ENCODE measurements at regions not wholly inside any gene's neighbourhood (a gene's known extent, or its start where the extent isn't known, plus 50 kb on each side); places are given as distances from the start of the nearest gene placed in this dataset.

- Histone ChIP-seq H3K9me3 (ENCODE audit: control insufficient read depth, low read depth, low read length) (no peaks in the 10 kb centered on the region), H3K9me1 (ENCODE audit: control insufficient read depth, extremely low read depth, insufficient read depth, low read length) (no peaks in the 10 kb centered on the region), H3K4me3 (ENCODE audit: control insufficient read depth in 2 of 3, extremely low read depth in 1 of 3, insufficient read depth in 2 of 3, low read depth in 1 of 3, low read length in 3 of 3) (no peak overlapping the region), H2AFZ (ENCODE audit: control insufficient read depth, low read length) (no peak overlapping the region), H3K79me2 (ENCODE audit: control insufficient read depth, insufficient read depth, low read length) (no peaks in the 10 kb centered on the region), H3K27me3 (ENCODE audit: control insufficient read depth, extremely low read depth, insufficient read depth, low read length) (no peaks in the 10 kb centered on the region), H3K9ac (ENCODE audit: control insufficient read depth, extremely low read depth, insufficient read depth, low read length) (no peak overlapping the region), H3K4me1 (ENCODE audit: control insufficient read depth, extremely low read depth, insufficient read depth, low read length) (peaks cover 17% of the 10 kb centered on the region), H3K27ac (ENCODE audit: control insufficient read depth, insufficient read depth, low read length) (no peak overlapping the region), H3K4me2 (ENCODE audit: control insufficient read depth, extremely low read depth, insufficient read depth, low read depth, low read length) (no peak overlapping the region), H3K36me3 (ENCODE audit: control insufficient read depth in 2 of 2, extremely low read depth in 1 of 2, insufficient read depth in 2 of 2, low read length in 2 of 2) (no peaks in the 10 kb centered on the region), H4K20me1 (ENCODE audit: control insufficient read depth, extremely low read depth, insufficient read depth, low read length) (no peaks in the 10 kb centered on the region)
- DNase-seq (ENCODE audit: low read depth, low spot score) (no peak), FAIRE-seq (no peak)
- dilution Hi-C loops (cut with MboI; ENCODE audit: extremely low pct_ligation_motif_present, low sequenced_read_pairs), result no loop called here
- no peak for TF ChIP-seq CTCF (optimal IDR thresholded peaks at IDR 0.05 in 1 of 3, IDR thresholded peaks at IDR 0.05 in 1 of 3, conservative IDR thresholded peaks at IDR 0.05 in 1 of 3; ENCODE audit: extremely low read depth in 1 of 3, insufficient read depth in 2 of 3, low read length in 3 of 3)
- TF ChIP-seq EZH2 (IDR thresholded peaks at IDR 0.05; ENCODE audit: low read length), result no peak
Observed at GRCh38 chr5:128633901-128634300, 95.9 kb upstream of the FBN2 start.

- Histone ChIP-seq H3K79me2 (ENCODE audit: control insufficient read depth, insufficient read depth, low read length) (no peaks in the 10 kb centered on the region), H3K9me3 (ENCODE audit: control insufficient read depth, low read depth, low read length) (no peaks in the 10 kb centered on the region), H3K4me1 (ENCODE audit: control insufficient read depth, extremely low read depth, insufficient read depth, low read length) (peaks cover 17% of the 10 kb centered on the region), H2AFZ (ENCODE audit: control insufficient read depth, low read length) (no peak overlapping the region), H3K4me2 (ENCODE audit: control insufficient read depth, extremely low read depth, insufficient read depth, low read depth, low read length) (no peak overlapping the region), H3K27ac (ENCODE audit: control insufficient read depth, insufficient read depth, low read length) (no peak overlapping the region), H3K9me1 (ENCODE audit: control insufficient read depth, extremely low read depth, insufficient read depth, low read length) (no peaks in the 10 kb centered on the region), H4K20me1 (ENCODE audit: control insufficient read depth, extremely low read depth, insufficient read depth, low read length) (no peaks in the 10 kb centered on the region), H3K9ac (ENCODE audit: control insufficient read depth, extremely low read depth, insufficient read depth, low read length) (no peak overlapping the region), H3K4me3 (ENCODE audit: control insufficient read depth in 2 of 3, extremely low read depth in 1 of 3, insufficient read depth in 2 of 3, low read depth in 1 of 3, low read length in 3 of 3) (no peak overlapping the region), H3K27me3 (ENCODE audit: control insufficient read depth, extremely low read depth, insufficient read depth, low read length) (no peaks in the 10 kb centered on the region), H3K36me3 (ENCODE audit: control insufficient read depth in 2 of 2, extremely low read depth in 1 of 2, insufficient read depth in 2 of 2, low read length in 2 of 2) (no peaks in the 10 kb centered on the region)
- dilution Hi-C loops (cut with MboI; ENCODE audit: extremely low pct_ligation_motif_present, low sequenced_read_pairs), result no loop called here
- no peak for DNase-seq (ENCODE audit: low read depth, low spot score)
- no peak for FAIRE-seq
- TF ChIP-seq EZH2 (IDR thresholded peaks at IDR 0.05; ENCODE audit: low read length), result no peak
- no peak for TF ChIP-seq CTCF (optimal IDR thresholded peaks at IDR 0.05 in 1 of 3, IDR thresholded peaks at IDR 0.05 in 1 of 3, conservative IDR thresholded peaks at IDR 0.05 in 1 of 3; ENCODE audit: extremely low read depth in 1 of 3, insufficient read depth in 2 of 3, low read length in 3 of 3)
Observed at GRCh38 chr5:128635379-128635778, 97.3 kb upstream of the FBN2 start.
